ENCODE measurements at regions not wholly inside any gene's neighbourhood (a gene's known extent, or its start where the extent isn't known, plus 50 kb on each side); places are given as distances from the start of the nearest gene placed in this dataset.

GRCh38 chr5:164484948-164485347 lies 979.5 kb downstream of the MAT2B start:
- H3K27me3 ChIP-seq (ENCODE audit: control insufficient read depth in 1 of 2, insufficient read depth in 2 of 2, low read length in 2 of 2): no peaks in the 10 kb centered on the region
- H3K9ac ChIP-seq (ENCODE audit: insufficient read depth, low read depth, low read length): no peak overlapping the region
- in situ Hi-C loops (cut with HindIII; ENCODE audit: extremely low pct_ligation_motif_present, low pct_unique_long_range_greater_than_20kb): no loop called here
- H3K27ac ChIP-seq (ENCODE audit: extremely low read length, insufficient read depth, low read length): no peak overlapping the region
- no peaks in the 10 kb centered on the region for H4K20me1 ChIP-seq (ENCODE audit: insufficient read depth, low read length)
- H3K36me3 ChIP-seq (replicated peaks in 1 of 2; ENCODE audit: control insufficient read depth in 1 of 2, insufficient read depth in 2 of 2, low read length in 2 of 2): no peaks in the 10 kb centered on the region
- POLR2A ChIA-PET: no interaction called here
- no peaks in the 10 kb centered on the region for H3K4me1 ChIP-seq (ENCODE audit: insufficient read depth, low read length)
- intact Hi-C loops (cut with micrococcal nuclease; ENCODE audit: unreplicated experiment): no loop called here
- no peaks in the 10 kb centered on the region for H3K79me2 ChIP-seq (ENCODE audit: insufficient read depth, low read length)
- no peak overlapping the region for H3K4me3 ChIP-seq (replicated peaks in 1 of 3; ENCODE audit: insufficient read depth in 1 of 3, low read depth in 2 of 3, low read length in 3 of 3)
- ATAC-seq (no peak), DNase-seq (ENCODE audit: low spot score) (no peak), FAIRE-seq (no peak)
- TF ChIP-seq BCL6 (CRISPR knock-in tag; IDR thresholded peaks at IDR 0.05) (no peak), PRDM15 (CRISPR knock-in tag; IDR thresholded peaks at IDR 0.05) (no peak), CEBPB (IDR thresholded peaks at IDR 0.05; ENCODE audit: borderline replicate concordance, low read depth, low read length) (peak; percentile 32; the same call in 1 of the 2 replicates), RNF2 (conservative IDR thresholded peaks at IDR 0.05; ENCODE audit: low read depth) (no peak), DPF2 (CRISPR knock-in tag; IDR thresholded peaks at IDR 0.05; ENCODE audit: borderline replicate concordance, low read depth) (no peak), NBN (conservative IDR thresholded peaks at IDR 0.05) (no peak)
- H3K9me3 ChIP-seq (ENCODE audit: low read length): peaks cover 7% of the 10 kb centered on the region; the same call in 1 of the 2 replicates
- CTCF ChIA-PET (ENCODE audit: low intra/inter-chr PET ratio, low total read pairs): no interaction called here
- no peak overlapping the region for H2AFZ ChIP-seq (ENCODE audit: low read length)
- BruUV-seq (replicated peaks): no TSS peak
- WGBS (ENCODE audit: low lambda C conversion rate): 32% methylated on average over 1 of the region's 1 CpG
- H3K4me2 ChIP-seq (ENCODE audit: low read depth, low read length): no peak overlapping the region

DNA sequence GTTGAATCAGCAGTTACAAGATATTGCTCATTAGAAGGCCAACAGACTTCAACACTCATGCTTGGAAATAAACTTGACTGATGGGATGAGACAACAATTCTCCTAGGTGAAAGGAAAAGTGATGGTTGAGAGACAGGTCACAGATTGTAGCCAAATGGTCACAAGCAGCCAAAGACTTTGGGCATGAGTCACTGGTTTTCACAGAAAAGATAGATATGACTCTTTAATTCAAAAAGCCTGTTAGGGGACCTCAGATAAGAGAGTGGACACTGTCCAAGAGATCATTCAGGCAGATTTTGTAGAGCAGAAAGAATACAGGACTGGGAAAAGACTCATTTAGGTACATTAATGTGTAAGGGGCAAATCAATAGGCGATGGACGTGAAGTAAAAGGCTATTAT lies 982.5 kb downstream of the MAT2B start:
- DNase-seq (ENCODE audit: low spot score): no peak
- H3K27ac ChIP-seq (ENCODE audit: extremely low read length, insufficient read depth, low read length): no peak overlapping the region
- H3K9ac ChIP-seq (ENCODE audit: insufficient read depth, low read depth, low read length): no peak overlapping the region
- H3K27me3 ChIP-seq (ENCODE audit: control insufficient read depth in 1 of 2, insufficient read depth in 2 of 2, low read length in 2 of 2): no peaks in the 10 kb centered on the region
- no peaks in the 10 kb centered on the region for H3K36me3 ChIP-seq (replicated peaks in 1 of 2; ENCODE audit: control insufficient read depth in 1 of 2, insufficient read depth in 2 of 2, low read length in 2 of 2)
- in situ Hi-C loops (cut with HindIII; ENCODE audit: extremely low pct_ligation_motif_present, low pct_unique_long_range_greater_than_20kb): no loop called here
- no peak for FAIRE-seq
- H4K20me1 ChIP-seq (ENCODE audit: insufficient read depth, low read length): no peaks in the 10 kb centered on the region
- no peak overlapping the region for H3K4me2 ChIP-seq (ENCODE audit: low read depth, low read length)
- TF ChIP-seq RNF2 (conservative IDR thresholded peaks at IDR 0.05; ENCODE audit: low read depth) (no peak), CBX1 (IDR thresholded peaks at IDR 0.05; ENCODE audit: low read depth) (no peak), PAWR (CRISPR knock-in tag; IDR thresholded peaks at IDR 0.05; ENCODE audit: borderline replicate concordance) (no peak), SMARCC2 (IDR thresholded peaks at IDR 0.05) (no peak)
- 8% methylated on average over 2 of the region's 2 CpGs for WGBS (ENCODE audit: low lambda C conversion rate)
- H3K4me3 ChIP-seq (replicated peaks in 1 of 3; ENCODE audit: insufficient read depth in 1 of 3, low read depth in 2 of 3, low read length in 3 of 3): no peak overlapping the region
- no peak for ATAC-seq
- intact Hi-C loops (cut with micrococcal nuclease; ENCODE audit: unreplicated experiment): no loop called here
- no peaks in the 10 kb centered on the region for H3K79me2 ChIP-seq (ENCODE audit: insufficient read depth, low read length)
- H2AFZ ChIP-seq (ENCODE audit: low read length): no peak overlapping the region
- H3K4me1 ChIP-seq (ENCODE audit: insufficient read depth, low read length): no peaks in the 10 kb centered on the region
- H3K9me3 ChIP-seq (ENCODE audit: low read length): peaks cover 9% of the 10 kb centered on the region; the same call in 1 of the 2 replicates
- no TSS peak for BruUV-seq (replicated peaks)
- CTCF ChIA-PET (ENCODE audit: low intra/inter-chr PET ratio, low total read pairs): no interaction called here
- POLR2A ChIA-PET: no interaction called here
